Suprapubic skin (tissue), 4 donors: ENCODE measurements at regions not wholly inside any gene's neighbourhood (a gene's known extent, or its start where the extent isn't known, plus 50 kb on each side); places are given as distances from the start of the nearest gene placed in this dataset.

ENCODE experiments used
- CTCF ChIP-seq, 2 donors: fragments of 200-600 bp in 1 of 2; fragments of 450-650 bp in 1 of 2; sonication (generic) in 1 of 2; IDR thresholded peaks; one replicate each; pipeline ENCODE4 v1.5.1; 2016 to 2019; ENCODE audit warnings: antibody characterized with exemption in 2 of 2, mild to moderate bottlenecking in 1 of 2, moderate library complexity in 1 of 2
- EP300 ChIP-seq: sonication (generic); formaldehyde crosslinking; IDR thresholded peaks from one replicate; pipeline ENCODE4 v1.6.1; 2017; ENCODE audit warnings: antibody characterized with exemption
- POLR2A ChIP-seq, 2 donors: fragments of 450-650 bp; IDR thresholded peaks; one replicate each; pipeline ENCODE4 v1.6.1; 2017; ENCODE audit warnings: antibody characterized with exemption in 2 of 2, mild to moderate bottlenecking in 2 of 2, moderate library complexity in 2 of 2
- POLR2AphosphoS5 ChIP-seq, 3 donors: sonication (generic); formaldehyde crosslinking; IDR thresholded peaks; one replicate each; pipeline ENCODE4 v1.6.1; 2017; ENCODE audit warnings: antibody characterized with exemption in 3 of 3

GRCh38 chr5:17769277-17769676 lies 135.0 kb downstream of the TAF11L14 start:
- TF ChIP-seq POLR2A (IDR thresholded peaks at IDR 0.05) (no peak), CTCF (IDR thresholded peaks at IDR 0.05) (no peak), EP300 (no peak), POLR2AphosphoS5 (IDR thresholded peaks at IDR 0.05) (no peak)
